Body of pancreas (tissue), 4 donors: ENCODE measurements at regions not wholly inside any gene's neighbourhood (a gene's known extent, or its start where the extent isn't known, plus 50 kb on each side); places are given as distances from the start of the nearest gene placed in this dataset.

Experiments
- ATAC-seq: fragments of 150-250 bp; one replicate; pipeline ENCODE4 v1.9.1; 2016
- DNase-seq, 4 donors: peaks; one replicate each; pipeline ENCODE4 v3.0.0-alpha.2; 2019
- H3K27ac ChIP-seq, 4 donors: fragments of 200-600 bp; sonication (generic); 1 replicate in 3 of 4; 2 replicates in 1 of 4; pipeline versions ENCODE4 v1.5.1 to v1.6.1; 2016 to 2019; ENCODE audit warnings: mild to moderate bottlenecking in 1 of 4, mixed read lengths in 1 of 4, moderate library complexity in 1 of 4
- H3K27me3 ChIP-seq, 2 donors: fragments of 200-600 bp; sonication (generic); one replicate each; pipeline ENCODE4 v1.6.0; 2016; ENCODE audit warnings: mild to moderate bottlenecking in 1 of 2
- H3K36me3 ChIP-seq, 2 donors: fragments of 200-600 bp; sonication (generic); replicated peaks in 1 of 2; 2 replicates each; pipeline ENCODE4 v1.5.1; 2016; ENCODE audit warnings: low read depth in 2 of 2; ENCODE audit not compliant: insufficient read depth in 1 of 2
- H3K4me1 ChIP-seq: fragments of 200-600 bp; sonication (generic); one replicate; pipeline ENCODE4 v1.6.0; 2016
- H3K4me3 ChIP-seq, 2 donors: fragments of 200-600 bp; sonication (generic); 1 replicate in 1 of 2; 2 replicates in 1 of 2; pipeline ENCODE4 v1.5.1; 2016 to 2019
- H3K9me3 ChIP-seq, 3 donors: fragments of 200-600 bp; sonication (generic); 1 replicate in 2 of 3; 2 replicates in 1 of 3; pipeline ENCODE4 v1.5.1; 2016
- CTCF ChIP-seq, 7 experiments: fragments of 450-650 bp in 4 of 7; fragments of 200-600 bp in 3 of 7; sonication (generic) in 3 of 7; IDR thresholded peaks; one replicate each; pipeline ENCODE4 v1.5.1; 2016 to 2019; ENCODE audit warnings: antibody characterized with exemption in 7 of 7
- POLR2A ChIP-seq, 3 donors: fragments of 450-650 bp; IDR thresholded peaks; one replicate each; pipeline ENCODE4 v1.6.1; 2016; ENCODE audit warnings: antibody characterized with exemption in 3 of 3, mild to moderate bottlenecking in 2 of 3
- WGBS, 2 donors: methylation state at CpG; one replicate each; pipeline ENCODE4 v1.1.5; 2017; 5-methylcytosine and 5-hydroxymethylcytosine counted together
- intact Hi-C: fragments of 100-400 bp; cut with DNase I; formaldehyde crosslinking; loops from one replicate; pipeline ENCODE4 v1.15.1; 2023

GRCh38 chr5:35468811-35469210 lies 148.9 kb upstream of the SPEF2 start:
- intact Hi-C loops = no loop called here
- Histone ChIP-seq H3K27ac (no peak overlapping the region), H3K27me3 (no peaks in the 10 kb centered on the region), H3K4me1 (no peaks in the 10 kb centered on the region), H3K4me3 (no peak overlapping the region), H3K36me3 (no peaks in the 10 kb centered on the region), H3K9me3 (no peaks in the 10 kb centered on the region)
- ATAC-seq (no peak), DNase-seq (no peak)
- WGBS, 2 donors = 66 to 75% methylated on average over 4 of the region's 4 CpGs
- TF ChIP-seq CTCF (IDR thresholded peaks at IDR 0.05) (no peak), POLR2A (IDR thresholded peaks at IDR 0.05) (no peak)

- H3K27ac ChIP-seq = no peak overlapping the region
- no peak for TF ChIP-seq CTCF (IDR thresholded peaks at IDR 0.05)
- TF ChIP-seq POLR2A (IDR thresholded peaks at IDR 0.05) = no peak
- intact Hi-C loops = no loop called here
- 89 to 93% methylated on average over 5 of the region's 5 CpGs for WGBS, 2 donors
- no peak overlapping the region for H3K4me3 ChIP-seq
- no peak for DNase-seq
- ATAC-seq = no peak
- no peaks in the 10 kb centered on the region for H3K27me3 ChIP-seq
- H3K4me1 ChIP-seq = no peaks in the 10 kb centered on the region
- no peaks in the 10 kb centered on the region for H3K9me3 ChIP-seq
- H3K36me3 ChIP-seq = no peaks in the 10 kb centered on the region
Measured at GRCh38 chr5:35466746-35467145, 150.9 kb upstream of the SPEF2 start.

GRCh38 chr5:35464757-35465156 lies 152.9 kb upstream of the SPEF2 start:
- Histone ChIP-seq H3K27me3 (no peaks in the 10 kb centered on the region), H3K9me3 (no peaks in the 10 kb centered on the region), H3K4me3 (no peak overlapping the region), H3K27ac (no peak overlapping the region), H3K4me1 (no peaks in the 10 kb centered on the region), H3K36me3 (no peaks in the 10 kb centered on the region)
- ATAC-seq (no peak), DNase-seq (no peak)
- intact Hi-C loops = no loop called here
- TF ChIP-seq POLR2A (IDR thresholded peaks at IDR 0.05) (no peak), CTCF (IDR thresholded peaks at IDR 0.05) (no peak)
- 74 to 77% methylated on average over 2 of the region's 2 CpGs for WGBS, 2 donors

DNA sequence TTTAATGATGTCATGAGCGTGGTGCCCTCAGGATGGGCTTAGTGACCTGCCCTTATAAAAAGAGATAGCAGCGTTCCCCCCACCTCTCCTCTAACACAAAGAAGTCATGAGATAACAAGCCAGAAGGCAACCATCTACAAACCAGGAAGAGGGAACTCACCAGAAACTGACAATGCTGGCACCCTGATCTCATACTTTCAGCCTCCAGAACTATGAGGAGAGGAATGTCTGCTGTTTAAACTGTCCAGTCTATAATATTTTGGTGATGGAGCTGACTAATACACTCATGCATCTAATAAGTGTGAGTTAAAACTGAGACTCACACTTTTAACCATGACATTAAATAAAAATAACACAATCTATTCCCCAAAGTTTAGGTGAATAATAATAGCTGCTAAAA lies 156.1 kb upstream of the SPEF2 start:
- no peak overlapping the region for H3K27ac ChIP-seq
- WGBS, 2 donors = 75 to 84% methylated on average over 2 of the region's 2 CpGs
- no peaks in the 10 kb centered on the region for H3K36me3 ChIP-seq
- DNase-seq (no peak), ATAC-seq (no peak)
- TF ChIP-seq CTCF (IDR thresholded peaks at IDR 0.05) (no peak), POLR2A (IDR thresholded peaks at IDR 0.05) (no peak)
- H3K4me3 ChIP-seq = no peak overlapping the region
- intact Hi-C loops = no loop called here
- H3K9me3 ChIP-seq = no peaks in the 10 kb centered on the region
- H3K27me3 ChIP-seq = no peaks in the 10 kb centered on the region
- H3K4me1 ChIP-seq = no peaks in the 10 kb centered on the region

- Histone ChIP-seq H3K9me3 (no peaks in the 10 kb centered on the region), H3K4me3 (no peak overlapping the region), H3K4me1 (no peaks in the 10 kb centered on the region), H3K27ac (no peak overlapping the region), H3K36me3 (no peaks in the 10 kb centered on the region), H3K27me3 (no peaks in the 10 kb centered on the region)
- no peak for ATAC-seq
- 0% methylated on average over 1 of the region's 1 CpG for WGBS, 2 donors
- intact Hi-C loops = no loop called here
- peak; percentile 24 to 61 (median 51) for DNase-seq
- TF ChIP-seq POLR2A (IDR thresholded peaks at IDR 0.05) (no peak), CTCF (IDR thresholded peaks at IDR 0.05) (no peak)
Measured at GRCh38 chr5:35458824-35459207, 158.8 kb upstream of the SPEF2 start.
